ENCODE measurements at regions not wholly inside any gene's neighbourhood (a gene's known extent, or its start where the extent isn't known, plus 50 kb on each side); places are given as distances from the start of the nearest gene placed in this dataset.

- TF ChIP-seq CTCF (conservative IDR thresholded peaks at IDR 0.05 in 1 of 2, IDR thresholded peaks at IDR 0.05 in 1 of 2; ENCODE audit: low read depth in 1 of 2, low read length in 2 of 2) (no peak), EZH2 (IDR thresholded peaks at IDR 0.05; ENCODE audit: low read length, missing control alignments) (no peak)
Measured at GRCh38 chr7:24343614-24344013, 59.6 kb downstream of the NPY start.

All from fibroblast of lung (primary cell).